ENCODE measurements at regions not wholly inside any gene's neighbourhood (a gene's known extent, or its start where the extent isn't known, plus 50 kb on each side); places are given as distances from the start of the nearest gene placed in this dataset.

GRCh38 chr13:31416066-31416465 lies 216.3 kb downstream of the B3GLCT start:
- TF ChIP-seq CTCF (IDR thresholded peaks at IDR 0.05 in 2 of 3, conservative IDR thresholded peaks at IDR 0.05 in 1 of 3; ENCODE audit: borderline replicate concordance in 1 of 3, insufficient read depth in 1 of 3, low read depth in 2 of 3, low read length in 2 of 3) (no peak), ELF1 (IDR thresholded peaks at IDR 0.05; ENCODE audit: borderline replicate concordance, low read depth) (no peak), POLR2AphosphoS5 (IDR thresholded peaks at IDR 0.05; ENCODE audit: low read depth, low read length) (no peak), FOSL1 (IDR thresholded peaks at IDR 0.05; ENCODE audit: low read depth) (no peak), SP1 (IDR thresholded peaks at IDR 0.05; ENCODE audit: low read depth) (no peak), POLR2A (IDR thresholded peaks at IDR 0.05; ENCODE audit: borderline replicate concordance, extremely low read depth, insufficient read depth, insufficient read length) (no peak), EZH2 (IDR thresholded peaks at IDR 0.05) (no peak), JUND (IDR thresholded peaks at IDR 0.05) (no peak), ZNF274 (IDR thresholded peaks at IDR 0.05; ENCODE audit: low read depth, low read length) (no peak), SIN3A (IDR thresholded peaks at IDR 0.05; ENCODE audit: low read depth) (no peak)
- TF ChIP-seq, protein P1, sequence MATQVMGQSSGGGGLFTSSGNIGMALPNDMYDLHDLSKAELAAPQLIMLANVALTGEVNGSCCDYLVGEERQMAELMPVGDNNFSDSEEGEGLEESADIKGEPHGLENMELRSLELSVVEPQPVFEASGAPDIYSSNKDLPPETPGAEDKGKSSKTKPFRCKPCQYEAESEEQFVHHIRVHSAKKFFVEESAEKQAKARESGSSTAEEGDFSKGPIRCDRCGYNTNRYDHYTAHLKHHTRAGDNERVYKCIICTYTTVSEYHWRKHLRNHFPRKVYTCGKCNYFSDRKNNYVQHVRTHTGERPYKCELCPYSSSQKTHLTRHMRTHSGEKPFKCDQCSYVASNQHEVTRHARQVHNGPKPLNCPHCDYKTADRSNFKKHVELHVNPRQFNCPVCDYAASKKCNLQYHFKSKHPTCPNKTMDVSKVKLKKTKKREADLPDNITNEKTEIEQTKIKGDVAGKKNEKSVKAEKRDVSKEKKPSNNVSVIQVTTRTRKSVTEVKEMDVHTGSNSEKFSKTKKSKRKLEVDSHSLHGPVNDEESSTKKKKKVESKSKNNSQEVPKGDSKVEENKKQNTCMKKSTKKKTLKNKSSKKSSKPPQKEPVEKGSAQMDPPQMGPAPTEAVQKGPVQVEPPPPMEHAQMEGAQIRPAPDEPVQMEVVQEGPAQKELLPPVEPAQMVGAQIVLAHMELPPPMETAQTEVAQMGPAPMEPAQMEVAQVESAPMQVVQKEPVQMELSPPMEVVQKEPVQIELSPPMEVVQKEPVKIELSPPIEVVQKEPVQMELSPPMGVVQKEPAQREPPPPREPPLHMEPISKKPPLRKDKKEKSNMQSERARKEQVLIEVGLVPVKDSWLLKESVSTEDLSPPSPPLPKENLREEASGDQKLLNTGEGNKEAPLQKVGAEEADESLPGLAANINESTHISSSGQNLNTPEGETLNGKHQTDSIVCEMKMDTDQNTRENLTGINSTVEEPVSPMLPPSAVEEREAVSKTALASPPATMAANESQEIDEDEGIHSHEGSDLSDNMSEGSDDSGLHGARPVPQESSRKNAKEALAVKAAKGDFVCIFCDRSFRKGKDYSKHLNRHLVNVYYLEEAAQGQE (IDR thresholded peaks at IDR 0.05; ENCODE audit: low read depth) = no peak
